Fibroblast of skin of right biceps (primary cell): ENCODE measurements at regions not wholly inside any gene's neighbourhood (a gene's known extent, or its start where the extent isn't known, plus 50 kb on each side); places are given as distances from the start of the nearest gene placed in this dataset.
"Not testable (repeated sequence)": the region's sequence is repeated elsewhere in the genome, so short reads cannot be mapped to it uniquely, and the experiment has no call there.

Experiments used
- DNase-seq: peaks from one replicate; pipeline ENCODE4 v3.0.0-alpha.2; 2013

DNA sequence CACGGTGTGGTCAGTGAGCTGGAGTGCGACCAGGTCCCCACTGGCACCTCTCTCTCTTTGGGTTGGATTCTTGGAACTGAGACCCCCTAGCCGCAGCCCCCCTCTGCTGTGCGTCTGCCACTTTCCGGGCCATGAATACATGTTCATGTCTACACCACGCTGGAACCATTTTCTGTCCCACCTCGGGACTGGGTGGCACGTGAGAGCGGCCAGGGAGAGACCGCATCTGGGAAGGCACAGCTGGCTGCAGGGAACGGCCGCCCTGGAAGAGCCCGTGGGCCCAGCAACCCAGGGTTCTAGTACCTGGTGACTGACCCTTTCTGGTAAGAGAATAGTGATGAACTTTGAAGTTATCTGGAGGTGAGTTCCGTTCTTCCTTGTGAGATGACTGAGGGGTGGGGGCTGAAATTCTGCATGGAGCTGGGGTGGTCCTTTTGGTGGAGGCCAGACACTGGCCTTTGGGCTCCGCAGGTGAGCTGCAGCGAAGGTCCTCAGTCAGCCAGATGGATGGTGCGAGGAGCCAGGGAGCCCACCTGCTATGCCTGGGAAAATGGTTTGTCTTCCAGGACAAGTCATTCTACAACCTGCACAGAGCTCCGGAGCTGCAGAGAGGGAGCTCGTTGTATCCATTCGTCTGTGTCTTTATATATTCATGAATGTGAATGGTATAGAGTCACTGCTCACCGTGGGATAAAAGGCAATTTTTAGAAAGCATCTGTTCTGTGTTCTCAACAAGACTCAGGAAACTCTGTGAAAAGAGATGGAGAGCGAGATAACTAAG lies 223.5 kb downstream of the NDUFA10 start:
- DNase-seq: no peak

DNA sequence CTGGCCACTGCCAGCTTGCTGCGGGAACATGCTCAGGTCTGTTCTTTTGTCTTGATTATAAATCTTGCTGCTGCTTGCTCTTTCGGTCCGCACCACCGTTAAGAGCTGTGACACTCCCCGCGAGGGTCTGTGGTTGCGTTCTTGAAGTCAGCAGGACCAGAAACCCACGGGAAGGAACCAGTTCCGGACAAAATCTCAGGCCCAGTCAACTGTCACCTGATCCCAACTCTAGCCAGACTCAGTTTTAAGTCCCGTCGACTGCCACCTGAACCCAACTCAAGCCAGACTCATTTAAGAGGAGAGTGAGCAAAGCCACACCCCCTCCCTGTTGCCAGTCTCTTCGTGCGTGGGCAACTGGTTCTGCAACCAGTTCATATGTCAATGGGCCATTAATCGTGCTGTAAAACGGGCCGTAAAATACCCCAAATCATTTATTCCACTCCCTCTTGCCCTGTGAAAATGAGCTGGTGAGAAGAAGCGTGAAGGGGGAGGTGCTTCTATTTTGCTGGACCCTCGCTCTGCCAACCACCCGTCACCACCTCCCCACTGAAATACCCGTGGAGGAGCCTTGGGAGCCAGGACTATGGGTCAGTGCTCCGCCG lies 224.3 kb downstream of the NDUFA10 start:
- DNase-seq: no peak

DNA sequence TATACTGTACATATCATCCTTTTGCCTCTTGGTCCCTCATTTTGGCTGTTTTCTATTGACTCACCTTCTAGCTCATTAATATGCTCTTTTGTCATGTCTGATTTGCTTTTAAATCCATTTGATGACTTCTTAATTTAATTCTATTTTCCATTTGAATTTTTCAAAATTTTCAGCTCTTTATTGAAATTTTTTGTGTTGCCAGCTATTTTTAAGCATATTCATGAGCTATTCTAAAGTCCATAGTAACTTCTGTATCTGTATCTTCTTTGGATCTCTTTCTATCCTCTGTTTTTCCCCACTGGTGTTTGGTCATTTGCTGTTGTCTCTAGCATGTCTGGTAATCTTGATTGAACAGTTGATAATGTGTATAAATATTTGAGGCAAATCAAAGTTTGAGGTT lies 227.8 kb downstream of the NDUFA10 start:
- DNase-seq: no peak

DNA sequence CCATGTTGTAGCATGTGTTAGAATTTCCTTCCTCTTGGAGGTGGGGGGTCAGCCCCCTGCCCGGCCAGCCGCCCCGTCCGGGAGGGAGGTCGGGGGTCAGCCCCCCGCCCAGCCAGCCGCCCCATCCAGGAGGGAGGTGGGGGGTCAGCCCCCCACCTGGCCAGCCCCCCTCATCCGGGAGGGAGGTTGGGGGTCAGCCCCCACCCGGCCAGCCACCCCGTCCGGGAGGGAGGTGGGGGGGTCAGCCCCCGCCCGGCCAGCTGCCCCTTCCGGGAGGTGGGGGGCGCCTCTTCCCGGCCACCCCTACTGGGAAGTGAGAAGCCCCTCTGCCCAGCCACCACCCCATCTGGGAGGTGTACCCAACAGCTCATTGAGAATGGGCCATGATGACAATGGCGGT lies 229.4 kb downstream of the NDUFA10 start:
- DNase-seq: not testable (repeated sequence)

DNA sequence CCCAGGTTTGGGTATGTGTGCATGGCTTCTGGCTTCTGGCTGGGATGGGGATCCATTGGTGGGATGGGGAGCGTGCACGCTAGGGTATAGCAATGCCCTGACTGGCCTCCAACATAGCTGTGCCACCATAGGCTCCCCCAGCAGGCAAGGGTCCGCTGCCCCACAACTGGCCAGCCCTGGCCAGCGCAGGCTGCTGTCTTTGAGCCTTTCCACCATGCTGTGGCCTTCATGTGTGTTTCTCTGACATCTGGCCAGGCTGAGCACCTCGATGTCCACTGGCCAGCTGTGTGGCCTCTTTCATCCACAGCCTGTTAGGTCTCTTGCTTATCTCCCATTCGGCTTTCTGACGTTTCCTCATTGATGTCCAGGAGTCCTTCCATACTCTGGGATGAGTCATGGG lies 231.3 kb downstream of the NDUFA10 start:
- no peak for DNase-seq

DNA sequence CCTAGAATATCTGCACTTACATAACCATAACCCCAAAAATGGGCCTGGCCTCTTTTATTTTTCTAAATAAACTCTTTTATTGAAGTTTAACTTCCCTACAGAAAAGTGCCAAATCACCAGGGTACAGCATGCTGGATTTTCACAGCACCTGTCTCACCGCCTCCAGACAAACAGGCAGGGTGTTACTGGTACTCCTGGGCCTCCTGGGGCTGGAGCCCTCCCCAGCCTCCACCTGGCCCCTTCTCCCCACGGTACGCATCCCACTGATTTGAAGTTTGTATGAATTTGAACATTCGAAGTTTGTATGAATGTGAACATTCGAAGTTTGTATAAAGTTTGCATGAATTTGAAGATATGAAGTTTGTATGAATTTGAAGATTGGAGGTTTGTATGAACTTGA lies 232.1 kb downstream of the NDUFA10 start:
- DNase-seq: no peak

DNA sequence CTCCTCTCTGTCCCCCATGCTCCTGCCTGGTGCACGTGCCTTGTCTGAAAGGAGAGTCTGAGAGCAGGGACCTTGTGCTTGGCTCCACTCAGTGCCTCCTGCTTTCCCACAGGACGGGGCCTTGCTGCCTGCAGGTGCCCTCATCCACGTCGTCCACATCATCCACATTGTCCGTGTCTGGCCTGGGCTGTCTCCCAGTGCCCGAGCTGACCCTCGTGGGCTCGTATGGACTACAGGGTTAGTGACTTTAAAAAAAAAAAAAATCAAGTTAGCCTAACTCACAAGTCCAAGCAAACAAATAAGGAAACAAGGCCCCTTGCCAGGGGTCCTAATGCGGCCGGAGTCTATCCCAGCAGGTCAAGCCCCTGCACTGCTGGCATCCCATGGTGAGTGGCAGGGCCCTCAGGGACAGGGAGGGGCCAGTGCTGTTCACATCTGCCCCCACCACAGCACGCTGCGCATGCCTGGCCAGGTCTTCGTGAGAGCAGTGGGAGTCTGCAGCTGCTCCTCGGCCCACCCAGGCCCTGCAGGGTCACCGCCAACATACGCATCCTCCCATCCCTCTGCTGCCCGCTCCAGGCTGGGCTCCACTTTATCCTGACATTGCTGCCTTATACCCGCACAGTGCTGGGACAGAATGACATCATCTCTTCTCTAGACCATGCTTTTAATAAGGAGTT lies 232.6 kb downstream of the NDUFA10 start:
- DNase-seq: no peak

DNA sequence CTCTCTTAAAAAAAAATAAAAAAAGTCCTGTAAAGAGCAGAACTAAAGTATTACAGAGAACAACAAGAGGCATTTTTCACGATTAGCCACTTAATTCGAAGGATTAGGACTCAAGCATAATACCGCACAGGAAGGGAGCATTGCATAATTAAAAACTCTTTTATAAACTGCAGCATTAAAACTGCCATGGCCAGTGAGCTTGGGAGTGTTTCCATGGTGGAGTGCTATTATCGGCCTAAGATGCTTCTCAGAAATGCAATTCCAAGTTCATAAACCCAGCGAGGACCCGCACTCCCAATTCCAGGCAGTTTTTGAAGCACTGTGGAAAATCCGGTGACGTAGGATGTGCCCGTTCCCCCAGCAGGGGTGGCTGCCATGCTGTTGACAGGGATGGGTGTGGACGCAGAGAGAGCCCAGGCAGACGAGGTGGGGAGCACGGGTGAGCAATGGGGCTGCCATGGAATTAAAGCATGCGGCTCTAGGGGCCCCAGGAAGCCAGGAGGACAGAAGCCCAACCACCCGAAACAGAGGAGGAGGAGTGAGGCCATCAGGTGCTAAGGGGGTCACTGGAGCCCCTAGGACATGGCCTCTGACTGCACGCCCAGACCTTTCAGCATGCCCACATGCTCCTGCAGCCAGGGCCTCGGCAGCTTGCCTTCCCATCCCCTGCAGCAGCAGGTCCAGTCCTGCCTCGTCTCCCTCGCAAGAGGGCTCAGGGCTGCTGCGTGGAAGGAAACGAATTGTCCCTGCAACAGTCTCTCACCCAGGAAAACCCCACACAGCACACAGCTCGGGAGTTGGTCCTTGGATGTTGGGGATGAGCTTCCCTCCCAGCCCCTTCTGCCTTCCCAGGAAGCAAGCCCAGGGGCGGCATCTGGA lies 233.4 kb downstream of the NDUFA10 start:
- DNase-seq: no peak

DNA sequence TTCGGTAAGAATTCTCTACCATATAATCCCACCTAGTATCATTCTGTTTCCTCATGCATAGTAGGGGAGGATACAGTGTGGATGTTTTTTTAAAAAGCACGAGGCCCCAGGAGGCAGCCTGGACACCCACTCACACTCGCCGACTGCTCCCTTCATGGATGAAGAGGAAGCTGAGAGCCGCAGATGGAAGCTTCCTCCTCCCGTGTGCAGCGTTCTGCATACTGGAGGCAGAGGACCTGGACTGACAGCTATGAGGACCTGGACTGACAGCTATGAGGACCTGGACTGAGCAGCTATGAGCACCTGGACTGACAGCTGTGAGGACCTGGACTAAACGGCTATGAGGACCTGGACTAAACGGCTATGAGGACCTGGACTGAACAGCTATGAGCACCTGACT lies 234.4 kb downstream of the NDUFA10 start:
- no peak for DNase-seq

DNA sequence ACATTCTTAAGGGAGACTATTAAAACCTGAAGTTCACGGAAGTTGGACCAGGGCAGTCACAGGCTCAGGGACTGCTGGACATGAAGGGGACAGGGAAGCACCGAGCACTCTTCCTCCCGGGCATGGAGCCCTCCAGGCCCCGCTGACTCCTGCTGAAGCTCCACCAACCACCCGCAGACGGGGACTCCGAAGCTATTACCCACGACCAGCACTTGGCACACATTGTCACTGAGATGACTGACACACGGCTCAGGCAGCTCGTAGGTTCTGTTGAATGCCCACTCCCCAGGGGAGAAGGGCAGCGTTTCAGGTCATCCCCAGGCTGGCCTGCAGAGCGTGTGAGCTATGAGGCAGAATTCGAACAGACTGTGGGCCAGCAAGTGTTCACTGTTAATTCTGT lies 234.8 kb downstream of the NDUFA10 start:
- no peak for DNase-seq

DNA sequence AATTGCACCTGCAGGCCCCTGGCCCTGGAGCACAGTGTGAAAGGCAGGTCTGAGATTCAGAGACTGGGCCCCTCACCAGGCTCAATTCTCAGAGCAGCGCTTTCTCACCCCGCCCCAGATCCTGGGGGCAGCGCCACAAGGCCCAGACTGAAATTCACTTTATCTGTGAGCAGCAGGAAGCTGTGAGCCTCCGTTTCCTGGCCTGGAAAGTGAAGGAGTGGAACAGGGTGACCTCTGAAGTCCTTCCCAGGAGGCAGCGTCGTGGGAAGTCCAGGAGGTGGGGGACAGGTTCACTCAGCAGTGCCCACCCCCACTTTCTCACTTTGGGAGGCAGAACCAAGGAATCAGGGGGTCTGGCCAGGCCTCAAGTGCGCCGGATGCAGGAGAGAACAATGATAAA lies 235.4 kb downstream of the NDUFA10 start:
- DNase-seq: no peak

DNA sequence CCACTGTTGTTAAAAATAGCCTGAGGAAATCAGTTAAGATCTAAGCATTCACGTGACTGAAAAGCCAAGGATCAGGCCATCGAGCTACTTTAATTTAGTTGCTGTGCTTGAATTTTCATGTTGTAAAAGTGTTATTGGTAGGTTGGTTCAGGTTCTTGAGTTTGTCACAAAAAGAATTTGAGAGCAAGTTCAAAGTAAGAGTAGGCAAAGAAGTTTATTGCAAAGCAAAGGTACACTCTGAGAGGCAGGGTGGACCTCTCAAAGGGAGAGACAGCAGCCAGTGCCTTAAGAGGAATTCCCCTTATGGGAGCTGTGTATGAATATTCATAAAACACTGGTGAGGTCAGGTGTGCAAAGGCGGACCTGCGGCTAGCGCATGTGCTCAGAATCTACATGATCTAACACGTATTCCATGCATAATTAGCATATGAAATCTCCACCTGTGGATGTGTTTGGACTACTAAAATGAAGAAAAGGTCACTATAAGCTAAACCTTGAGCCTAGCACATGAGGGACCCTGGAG lies 236.5 kb downstream of the NDUFA10 start:
- no peak for DNase-seq

DNA sequence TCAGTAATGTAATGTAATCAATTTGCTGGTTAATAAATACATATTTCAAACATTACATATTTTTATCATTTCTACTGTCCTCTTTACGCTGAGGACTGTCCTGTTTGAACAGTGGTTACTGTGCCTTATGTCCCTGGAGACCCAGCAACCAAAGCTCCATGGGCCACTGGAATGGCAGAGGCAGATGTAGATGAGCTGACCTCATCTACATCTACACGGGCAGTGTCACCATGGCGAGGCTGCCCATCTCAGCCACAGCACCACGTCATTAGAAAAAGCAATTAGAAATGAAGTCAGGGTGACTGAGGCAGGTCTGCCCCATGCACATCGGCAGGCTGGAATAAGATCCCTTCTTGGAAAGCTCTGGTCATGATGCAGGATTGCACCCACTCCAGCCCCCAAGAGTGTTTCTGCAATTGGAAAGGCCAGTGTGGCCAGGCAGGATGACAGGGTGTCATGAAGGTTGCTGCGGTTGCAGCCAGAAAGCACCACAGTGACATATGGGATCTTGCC lies 237.5 kb downstream of the NDUFA10 start:
- no peak for DNase-seq

DNA sequence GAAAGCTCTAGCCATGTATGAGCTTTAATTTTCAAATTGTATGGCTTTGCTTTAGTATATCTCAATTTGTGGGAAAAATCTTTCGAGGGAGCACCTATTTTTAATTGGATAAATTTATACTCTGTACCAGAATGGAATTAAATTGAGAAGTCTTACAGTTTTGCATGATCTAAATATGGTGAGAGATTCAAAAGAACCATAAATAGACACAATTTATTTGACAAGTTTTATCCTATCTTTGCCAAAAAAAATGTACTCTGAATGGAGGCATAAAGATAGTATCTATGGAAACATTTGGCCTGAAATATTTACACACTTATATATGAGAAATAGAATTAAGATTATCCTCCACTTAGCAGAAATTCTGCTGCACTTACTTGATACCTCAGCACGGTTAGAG lies 238.4 kb downstream of the NDUFA10 start:
- no peak for DNase-seq

DNA sequence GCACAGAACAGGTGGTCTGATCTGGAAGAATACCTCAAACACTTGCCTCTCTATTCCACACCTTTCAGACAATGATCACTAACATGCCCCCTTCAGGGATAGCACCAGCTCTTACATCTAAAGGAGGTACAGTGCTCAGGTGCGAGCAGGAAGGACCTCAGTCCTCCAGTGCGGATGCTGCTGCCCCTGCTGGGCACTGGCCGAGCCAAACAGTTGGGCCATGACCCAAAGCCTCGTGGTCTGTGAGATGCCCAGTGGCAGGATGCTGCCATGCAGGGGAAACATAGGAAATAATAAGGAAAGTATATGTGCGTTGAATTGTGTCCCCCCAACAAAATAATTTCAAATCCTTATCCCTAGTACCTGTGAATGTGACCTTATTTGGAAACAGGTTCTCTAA lies 243.7 kb downstream of the NDUFA10 start:
- DNase-seq: no peak

DNA sequence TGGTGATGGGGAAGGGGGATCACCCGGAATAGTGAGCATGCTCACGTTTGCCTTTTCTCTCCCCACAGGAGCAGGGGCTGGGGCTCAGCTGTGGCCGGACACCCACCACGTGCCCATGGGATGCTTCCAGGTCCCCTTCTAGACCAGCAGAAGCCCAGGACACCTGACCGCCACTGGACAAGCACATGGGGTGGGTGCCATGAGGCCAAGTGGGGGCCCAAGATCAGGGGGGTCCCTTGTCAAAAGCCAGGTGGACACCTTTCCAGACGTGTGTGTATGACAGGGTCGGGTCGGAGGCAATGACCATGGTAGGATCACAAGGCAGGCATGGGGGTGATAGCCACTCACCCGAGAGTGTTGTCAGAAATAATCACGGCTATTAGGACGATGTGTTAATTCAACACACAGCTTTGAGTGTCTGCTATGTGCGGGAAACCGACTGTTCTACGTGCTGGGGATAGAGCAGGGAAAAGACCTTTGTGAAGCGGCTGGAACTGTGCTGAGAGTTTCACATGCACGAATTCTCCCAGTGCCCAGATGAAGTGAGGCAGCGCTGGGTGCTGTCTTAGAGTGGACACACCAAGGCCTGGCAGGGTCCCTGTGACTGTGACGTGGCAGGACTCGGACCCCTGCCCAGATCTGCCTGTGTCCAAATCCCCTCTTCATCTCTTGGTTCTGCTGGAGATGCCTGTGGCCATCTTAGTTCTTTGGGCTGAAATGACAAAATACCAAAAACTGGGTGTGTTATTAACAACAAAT lies 244.7 kb downstream of the NDUFA10 start:
- no peak for DNase-seq

DNA sequence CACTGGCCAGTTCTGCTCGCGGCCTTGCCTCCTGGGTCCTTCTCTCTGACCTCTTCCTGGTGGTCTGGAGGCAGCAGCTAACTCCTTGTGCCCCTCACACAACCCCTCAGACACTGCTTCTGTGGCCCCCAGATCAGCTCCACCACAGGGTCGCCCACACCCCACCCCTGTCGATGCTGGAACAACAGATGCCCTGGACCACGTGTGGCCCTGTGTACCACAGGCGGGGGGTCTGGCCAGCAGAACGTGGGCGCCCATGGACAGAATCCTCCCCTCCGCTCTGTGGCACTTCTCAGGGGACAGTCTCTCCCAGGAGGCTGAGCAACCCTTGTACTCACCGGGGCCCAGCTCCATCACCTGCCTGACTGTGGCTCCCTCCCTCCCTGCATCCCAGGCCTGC lies 245.6 kb downstream of the NDUFA10 start:
- no peak for DNase-seq

DNA sequence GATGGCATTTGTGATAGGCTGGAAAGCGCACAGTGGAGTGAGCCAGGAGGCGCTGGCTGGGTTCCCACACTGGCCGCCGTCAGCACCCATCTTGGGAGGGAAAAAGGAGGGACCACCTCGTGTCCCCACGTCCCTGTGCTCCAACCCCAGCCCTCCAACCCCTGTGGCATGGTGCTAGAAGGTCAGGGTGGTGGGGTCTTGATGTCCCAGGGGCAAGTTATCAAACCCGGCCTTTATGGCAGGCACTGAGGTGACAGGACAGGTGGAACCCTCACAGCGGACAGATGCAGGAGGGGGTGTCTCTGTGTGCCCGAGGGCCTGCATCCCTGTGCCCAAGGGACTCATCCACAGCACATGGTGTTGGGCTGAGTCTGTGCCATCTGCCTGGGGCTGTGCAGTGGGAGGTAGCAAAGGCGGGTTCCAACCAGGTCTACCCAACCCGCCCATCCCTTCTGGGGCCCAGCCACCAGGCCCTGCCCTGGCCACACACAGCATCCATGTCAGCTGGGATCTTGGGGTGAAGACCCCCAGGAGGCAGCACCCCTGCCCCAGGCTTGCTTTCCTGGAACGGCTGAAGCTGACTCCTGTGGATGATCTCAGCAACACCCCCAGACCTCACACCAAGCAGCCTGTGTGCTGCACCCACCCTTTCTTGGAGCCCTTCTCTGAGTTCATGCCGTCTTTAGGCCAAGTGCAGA lies 246.1 kb downstream of the NDUFA10 start:
- DNase-seq: no peak

DNA sequence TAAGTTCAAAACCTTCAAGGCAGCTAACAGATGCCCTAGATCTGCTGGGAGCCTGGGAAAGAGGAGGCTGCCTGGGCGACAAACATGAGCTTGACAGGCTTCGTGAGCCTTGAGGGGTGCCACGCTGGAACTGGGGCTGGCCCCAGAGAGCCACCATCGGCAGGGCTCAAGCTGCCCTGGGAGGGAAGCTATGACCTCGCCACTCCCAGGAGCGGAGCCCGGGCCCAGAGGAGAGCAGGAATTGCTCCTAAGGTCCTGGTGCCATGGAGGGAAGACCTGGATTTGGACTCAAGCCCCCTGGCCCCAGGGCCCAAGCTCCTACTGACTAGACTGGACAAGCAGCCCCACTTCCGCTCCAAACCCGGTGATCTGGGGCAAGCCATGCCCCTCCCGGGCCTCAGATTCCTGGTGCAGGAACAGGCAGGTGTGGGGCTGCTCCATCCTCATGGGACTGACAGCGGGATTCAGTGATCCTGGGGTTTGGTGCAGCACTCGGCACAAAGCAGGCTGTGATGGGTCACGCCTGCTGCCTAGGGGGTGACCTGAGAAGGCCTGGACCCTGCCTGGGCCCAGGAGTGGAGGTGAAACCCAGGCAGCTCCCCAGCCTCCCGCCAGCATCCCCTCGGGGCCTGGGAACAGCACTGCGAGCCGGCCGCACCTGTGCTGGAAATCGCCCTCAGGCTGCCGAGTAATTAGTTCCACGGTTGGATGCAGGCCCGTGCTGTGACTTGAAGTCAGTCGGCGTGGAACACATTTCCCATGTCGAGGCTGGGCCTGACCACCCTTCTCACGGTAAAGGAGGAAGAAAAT lies 246.9 kb downstream of the NDUFA10 start:
- no peak for DNase-seq

DNA sequence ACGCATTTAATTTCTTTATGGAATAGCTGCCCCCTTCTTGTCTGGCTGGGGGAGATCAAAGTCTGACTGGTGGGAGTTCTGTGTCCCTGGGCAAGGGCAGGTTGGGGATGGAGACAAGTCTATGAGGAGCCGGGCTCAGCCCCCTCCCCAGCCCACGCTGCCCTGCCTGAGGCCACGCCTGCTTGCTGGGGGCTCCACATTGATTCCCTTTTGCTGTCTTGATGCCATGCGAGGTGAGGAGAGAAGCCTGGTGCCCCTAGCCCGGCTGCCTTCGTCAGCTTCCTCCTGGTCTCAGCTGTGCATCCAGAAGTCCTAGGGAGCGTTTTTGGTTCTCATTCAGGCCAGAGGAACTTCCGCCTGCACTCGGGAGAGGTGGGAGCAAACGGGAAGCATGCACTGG lies 247.9 kb downstream of the NDUFA10 start:
- DNase-seq: no peak
